Neural cell (in vitro differentiated cells): ENCODE measurements at regions not wholly inside any gene's neighbourhood (a gene's known extent, or its start where the extent isn't known, plus 50 kb on each side); places are given as distances from the start of the nearest gene placed in this dataset.

Source experiments
- CTCF ChIP-seq: fragments of 450-650 bp; IDR thresholded peaks from 2 replicates; pipeline ENCODE4 v1.5.1; 2014; ENCODE audit warnings: antibody characterized with exemption, mild to moderate bottlenecking, moderate library complexity; ENCODE audit not compliant: poor library complexity, severe bottlenecking
- EP300 ChIP-seq: fragments of 450-650 bp; conservative IDR thresholded peaks from 2 replicates; pipeline ENCODE4 v1.6.1; 2014; ENCODE audit warnings: antibody characterized with exemption, mild to moderate bottlenecking, moderate library complexity; ENCODE audit not compliant: poor library complexity, severe bottlenecking
- EZH2 ChIP-seq: fragments of 200-600, 300-800 bp; shearing (Covaris generic), sonication (generic); IDR thresholded peaks from 2 replicates; pipeline ENCODE4 v1.6.1; 2014; ENCODE audit warnings: antibody characterized with exemption, low read length, borderline replicate concordance, mild to moderate bottlenecking; ENCODE audit not compliant: insufficient read depth, poor library complexity, severe bottlenecking
- POLR2AphosphoS5 ChIP-seq: IDR thresholded peaks from 2 replicates; pipeline ENCODE4 v1.6.1; 2012
- RAD21 ChIP-seq: fragments of 450-650 bp; conservative IDR thresholded peaks from 2 replicates; pipeline ENCODE4 v1.6.1; 2014; ENCODE audit warnings: antibody characterized with exemption, mild to moderate bottlenecking, moderate library complexity
- REST ChIP-seq: IDR thresholded peaks from 2 replicates; pipeline ENCODE4 v1.6.1; 2012; ENCODE audit warnings: borderline replicate concordance
- SMC3 ChIP-seq: fragments of 450-650 bp; conservative IDR thresholded peaks from 2 replicates; pipeline ENCODE4 v1.6.1; 2014; ENCODE audit warnings: antibody characterized with exemption, mild to moderate bottlenecking, moderate library complexity; ENCODE audit not compliant: poor library complexity
- TAF1 ChIP-seq: IDR thresholded peaks from 2 replicates; pipeline ENCODE4 v1.6.1; 2012; ENCODE audit warnings: low read depth

- no peak for TF ChIP-seq CTCF
- TF ChIP-seq POLR2AphosphoS5: no peak
- TF ChIP-seq EZH2: no peak
- TF ChIP-seq RAD21: no peak
- no peak for TF ChIP-seq TAF1
- no peak for TF ChIP-seq EP300
- TF ChIP-seq REST: no peak
- TF ChIP-seq SMC3: no peak
These were observed 583.2 kb upstream of the B3GALT2 start for GRCh38 chr1:193769651-193770050.
